ENCODE measurements at regions not wholly inside any gene's neighbourhood (a gene's known extent, or its start where the extent isn't known, plus 50 kb on each side); places are given as distances from the start of the nearest gene placed in this dataset.
"Not testable (repeated sequence)": the region's sequence is repeated elsewhere in the genome, so short reads cannot be mapped to it uniquely, and the experiment has no call there.

DNA sequence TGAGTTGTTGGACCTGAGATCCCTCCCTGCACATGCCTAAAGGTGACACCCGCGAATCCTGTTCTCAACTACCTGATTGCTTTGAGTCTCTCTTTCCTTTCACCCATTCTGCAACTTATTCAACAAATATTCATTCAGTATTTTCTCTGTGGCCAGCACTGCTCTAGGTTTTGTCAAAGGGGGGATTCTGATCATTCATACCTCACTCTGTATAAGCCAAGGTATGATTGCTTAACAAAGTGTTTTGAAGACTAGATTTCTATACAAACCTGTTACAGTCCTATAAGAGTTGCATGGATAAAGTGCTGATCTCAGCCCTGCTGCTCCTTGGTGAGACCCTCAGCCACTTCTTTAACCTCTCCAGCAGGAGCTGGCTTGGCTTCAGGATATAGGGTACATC lies 409.7 kb downstream of the KCNRG start:
- H3K4me1 ChIP-seq (ENCODE audit: control insufficient read depth, insufficient read depth, low read length, poor library complexity, severe bottlenecking): no peaks in the 10 kb centered on the region

DNA sequence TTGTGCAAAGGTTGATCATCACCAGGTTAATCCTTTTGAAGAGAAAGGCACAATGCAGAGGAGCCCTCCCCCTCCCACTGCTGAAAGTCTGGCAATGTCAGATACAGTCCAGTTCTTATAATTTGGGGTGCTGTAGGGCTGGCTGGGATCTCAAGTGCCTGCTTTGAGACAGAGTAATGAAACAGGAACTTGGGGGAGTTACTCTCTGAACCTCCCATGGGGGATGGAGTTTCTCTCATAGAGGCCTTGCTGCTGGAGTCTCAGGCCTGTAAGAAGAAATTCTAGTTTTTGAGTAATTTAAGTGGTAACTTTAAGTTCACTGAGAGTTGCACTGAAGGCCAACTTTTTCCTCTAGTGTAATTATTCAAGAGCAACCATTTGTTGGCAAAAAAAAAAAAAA lies 410.5 kb downstream of the KCNRG start:
- DNase-seq: no peak
- H3K9me3 ChIP-seq (ENCODE audit: control insufficient read depth, low read length): no peaks in the 10 kb centered on the region
- no peaks in the 10 kb centered on the region for H3K36me3 ChIP-seq (ENCODE audit: control insufficient read depth, insufficient read depth, low read length)
- H3K4me3 ChIP-seq (ENCODE audit: insufficient read depth, low read depth, low read length, poor library complexity, severe bottlenecking): no peak overlapping the region
- H3K27me3 ChIP-seq (replicated peaks; ENCODE audit: control insufficient read depth, insufficient read depth, low read length, poor library complexity, severe bottlenecking): no peaks in the 10 kb centered on the region
- no peaks in the 10 kb centered on the region for H3K4me1 ChIP-seq (ENCODE audit: control insufficient read depth, insufficient read depth, low read length, poor library complexity, severe bottlenecking)
- H3K27ac ChIP-seq (ENCODE audit: insufficient read depth, low read length, poor library complexity, severe bottlenecking): no peak overlapping the region

More for the DNA sequence above, 409.7 kb downstream of the KCNRG start:
- Histone ChIP-seq H3K27me3 (replicated peaks; ENCODE audit: control insufficient read depth, insufficient read depth, low read length, poor library complexity, severe bottlenecking) (no peaks in the 10 kb centered on the region), H3K4me3 (ENCODE audit: insufficient read depth, low read depth, low read length, poor library complexity, severe bottlenecking) (no peak overlapping the region), H3K36me3 (ENCODE audit: control insufficient read depth, insufficient read depth, low read length) (no peaks in the 10 kb centered on the region), H3K27ac (ENCODE audit: insufficient read depth, low read length, poor library complexity, severe bottlenecking) (no peak overlapping the region), H3K9me3 (ENCODE audit: control insufficient read depth, low read length) (no peaks in the 10 kb centered on the region)
- no peak for DNase-seq

DNA sequence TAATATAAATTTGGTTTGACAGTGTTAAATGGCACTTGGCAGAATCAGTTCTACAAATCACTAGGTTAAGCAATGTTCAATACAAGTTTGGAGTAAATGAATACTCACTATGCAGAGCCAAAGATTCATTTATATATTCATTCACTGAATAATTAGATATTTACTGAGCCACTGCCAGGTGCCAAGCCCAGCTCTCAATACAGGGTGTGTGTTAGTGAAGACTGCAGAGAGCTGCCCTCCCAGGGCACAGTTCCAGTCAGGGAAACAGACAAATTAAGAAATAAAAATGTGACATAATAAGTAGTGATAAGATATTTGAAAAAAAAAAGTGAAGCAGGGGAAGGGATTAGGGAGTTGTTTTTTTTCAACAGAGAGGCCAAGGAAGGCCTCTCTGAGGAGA lies 411.7 kb downstream of the KCNRG start:
- Histone ChIP-seq H3K4me1 (ENCODE audit: control insufficient read depth, insufficient read depth, low read length, poor library complexity, severe bottlenecking) (no peaks in the 10 kb centered on the region), H3K27me3 (replicated peaks; ENCODE audit: control insufficient read depth, insufficient read depth, low read length, poor library complexity, severe bottlenecking) (no peaks in the 10 kb centered on the region), H3K27ac (ENCODE audit: insufficient read depth, low read length, poor library complexity, severe bottlenecking) (no peak overlapping the region), H3K9me3 (ENCODE audit: control insufficient read depth, low read length) (no peaks in the 10 kb centered on the region), H3K36me3 (ENCODE audit: control insufficient read depth, insufficient read depth, low read length) (no peaks in the 10 kb centered on the region), H3K4me3 (ENCODE audit: insufficient read depth, low read depth, low read length, poor library complexity, severe bottlenecking) (no peak overlapping the region)
- no peak for DNase-seq

DNA sequence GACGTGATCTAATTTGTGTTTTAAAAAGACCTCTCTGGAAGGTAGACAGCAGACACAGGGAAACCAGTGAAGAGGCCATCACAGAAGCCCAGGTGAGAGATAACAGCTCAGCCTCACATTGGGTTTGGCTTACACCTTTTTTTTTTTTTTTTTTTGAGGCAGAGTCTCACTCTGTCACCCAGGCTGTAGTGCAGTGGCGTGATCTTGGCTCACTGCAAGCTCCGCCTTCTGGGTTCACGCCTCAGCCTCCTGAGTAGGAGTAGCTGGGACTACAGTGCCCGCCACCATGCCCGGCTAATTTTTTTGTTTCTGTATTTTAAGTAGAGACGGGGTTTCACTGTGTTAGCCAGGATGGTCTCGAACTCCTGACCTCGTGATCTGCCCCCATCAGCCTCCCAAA lies 412.3 kb downstream of the KCNRG start:
- H3K4me3 ChIP-seq (ENCODE audit: insufficient read depth, low read depth, low read length, poor library complexity, severe bottlenecking); DNase-seq; H3K27ac ChIP-seq (ENCODE audit: insufficient read depth, low read length, poor library complexity, severe bottlenecking); H3K27me3 ChIP-seq (replicated peaks; ENCODE audit: control insufficient read depth, insufficient read depth, low read length, poor library complexity, severe bottlenecking); H3K9me3 ChIP-seq (ENCODE audit: control insufficient read depth, low read length); H3K4me1 ChIP-seq (ENCODE audit: control insufficient read depth, insufficient read depth, low read length, poor library complexity, severe bottlenecking); H3K36me3 ChIP-seq (ENCODE audit: control insufficient read depth, insufficient read depth, low read length): not testable (repeated sequence)

DNA sequence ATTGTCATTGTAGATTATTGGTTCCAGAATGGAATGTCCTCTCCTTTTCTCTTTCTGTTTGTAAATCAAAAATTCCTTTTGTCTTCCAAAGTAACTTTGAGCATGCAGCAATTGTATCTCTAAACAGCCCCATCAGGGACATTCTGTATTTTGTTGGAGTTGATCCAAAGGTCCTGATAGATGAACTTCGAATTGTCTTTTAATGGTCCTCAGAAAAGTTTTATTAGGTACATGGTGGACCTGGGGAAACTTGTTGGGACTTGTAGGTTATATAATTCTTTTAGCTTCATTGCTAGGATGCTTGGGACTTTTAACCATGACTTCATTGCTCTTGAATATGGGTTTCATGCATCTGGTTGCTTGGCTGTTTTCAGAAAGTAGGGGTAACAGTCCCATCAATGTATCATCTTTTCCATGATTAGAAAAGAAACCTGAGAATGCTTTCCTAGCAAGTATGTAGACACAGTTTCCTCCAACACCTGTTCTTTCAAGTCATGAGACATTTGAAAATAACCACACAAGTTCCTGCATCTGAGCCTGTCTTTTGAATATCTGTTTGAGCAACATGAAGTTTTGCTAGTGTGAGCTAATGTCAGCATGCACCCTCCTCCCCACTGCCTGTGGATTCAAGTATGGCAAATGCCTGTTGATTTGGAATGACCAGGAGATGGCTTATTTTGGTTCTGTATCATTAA lies 413.1 kb downstream of the KCNRG start:
- no peaks in the 10 kb centered on the region for H3K27me3 ChIP-seq (replicated peaks; ENCODE audit: control insufficient read depth, insufficient read depth, low read length, poor library complexity, severe bottlenecking)
- no peak overlapping the region for H3K4me3 ChIP-seq (ENCODE audit: insufficient read depth, low read depth, low read length, poor library complexity, severe bottlenecking)
- H3K27ac ChIP-seq (ENCODE audit: insufficient read depth, low read length, poor library complexity, severe bottlenecking): no peak overlapping the region
- H3K9me3 ChIP-seq (ENCODE audit: control insufficient read depth, low read length): no peaks in the 10 kb centered on the region
- H3K4me1 ChIP-seq (ENCODE audit: control insufficient read depth, insufficient read depth, low read length, poor library complexity, severe bottlenecking): no peaks in the 10 kb centered on the region
- no peaks in the 10 kb centered on the region for H3K36me3 ChIP-seq (ENCODE audit: control insufficient read depth, insufficient read depth, low read length)
- DNase-seq: no peak

DNA sequence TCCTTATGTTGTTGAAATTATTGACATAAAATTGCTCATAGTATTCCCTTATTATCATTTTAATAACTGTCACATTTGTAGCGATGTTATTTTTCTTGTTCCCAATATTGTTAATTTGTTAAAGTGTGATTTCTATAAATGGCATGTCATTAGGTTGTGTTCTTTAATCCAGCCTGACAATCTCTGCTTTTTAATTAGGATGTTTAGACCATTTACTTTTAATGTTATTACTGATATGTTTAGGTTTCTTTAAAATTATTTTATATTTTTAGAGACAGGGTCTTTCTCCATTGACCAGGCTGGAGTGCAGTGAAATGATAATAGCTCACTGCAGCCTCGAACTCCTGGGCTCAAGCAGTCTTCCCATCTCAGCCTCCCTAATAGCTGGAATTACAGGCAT lies 408.5 kb downstream of the DLEU7 start:
- H3K4me1 ChIP-seq (ENCODE audit: control insufficient read depth, insufficient read depth, low read length, poor library complexity, severe bottlenecking): no peaks in the 10 kb centered on the region

DNA sequence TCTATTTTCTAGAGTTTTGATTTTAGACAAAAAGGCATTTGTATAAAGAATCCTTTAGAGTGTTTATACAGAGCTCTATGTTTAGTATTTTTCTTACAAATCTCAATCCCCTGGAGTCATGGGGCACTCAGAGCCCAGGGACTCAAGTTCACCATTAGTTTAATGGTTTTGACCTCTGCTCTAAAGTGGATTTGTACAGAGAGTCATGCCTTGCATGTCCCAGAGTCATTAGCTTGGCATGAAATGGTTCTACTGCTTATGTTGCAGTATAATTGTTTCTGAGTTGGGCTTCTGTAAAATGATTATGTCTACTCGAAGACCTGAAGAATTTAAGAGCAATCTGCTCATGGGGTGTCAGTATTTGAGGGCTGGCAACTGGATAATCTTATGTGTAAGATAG lies 406.2 kb downstream of the DLEU7 start:
- Histone ChIP-seq H3K27me3 (replicated peaks; ENCODE audit: control insufficient read depth, insufficient read depth, low read length, poor library complexity, severe bottlenecking) (no peaks in the 10 kb centered on the region), H3K27ac (ENCODE audit: insufficient read depth, low read length, poor library complexity, severe bottlenecking) (no peak overlapping the region), H3K4me3 (ENCODE audit: insufficient read depth, low read depth, low read length, poor library complexity, severe bottlenecking) (no peak overlapping the region), H3K4me1 (ENCODE audit: control insufficient read depth, insufficient read depth, low read length, poor library complexity, severe bottlenecking) (no peaks in the 10 kb centered on the region), H3K36me3 (ENCODE audit: control insufficient read depth, insufficient read depth, low read length) (no peaks in the 10 kb centered on the region), H3K9me3 (ENCODE audit: control insufficient read depth, low read length) (no peaks in the 10 kb centered on the region)
- no peak for DNase-seq

More for the DNA sequence above, 408.5 kb downstream of the DLEU7 start:
- H3K9me3 ChIP-seq (ENCODE audit: control insufficient read depth, low read length): no peaks in the 10 kb centered on the region
- no peaks in the 10 kb centered on the region for H3K27me3 ChIP-seq (replicated peaks; ENCODE audit: control insufficient read depth, insufficient read depth, low read length, poor library complexity, severe bottlenecking)
- H3K27ac ChIP-seq (ENCODE audit: insufficient read depth, low read length, poor library complexity, severe bottlenecking): no peak overlapping the region
- no peaks in the 10 kb centered on the region for H3K36me3 ChIP-seq (ENCODE audit: control insufficient read depth, insufficient read depth, low read length)
- H3K4me3 ChIP-seq (ENCODE audit: insufficient read depth, low read depth, low read length, poor library complexity, severe bottlenecking): no peak overlapping the region
- DNase-seq: no peak

DNA sequence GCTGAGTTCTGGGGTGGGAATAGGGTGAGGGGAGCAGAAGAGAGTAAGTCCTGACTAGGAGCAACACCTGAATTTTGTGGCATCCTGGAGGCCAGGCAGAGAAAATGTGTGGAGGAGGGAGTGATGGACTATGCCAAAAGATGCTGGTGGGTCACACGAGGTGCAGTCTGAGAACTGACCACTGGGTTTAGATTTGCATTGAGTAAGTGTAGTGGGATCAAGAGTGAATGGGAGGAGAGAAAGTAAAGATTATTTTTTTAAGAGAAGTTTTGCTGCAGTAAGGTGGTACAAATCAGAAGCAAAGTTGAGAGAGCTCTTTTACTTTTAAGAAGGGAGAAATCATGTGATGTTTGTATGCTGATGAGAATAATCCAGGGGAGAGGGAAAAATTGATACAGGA lies 405.1 kb downstream of the DLEU7 start:
- Histone ChIP-seq H3K4me1 (ENCODE audit: control insufficient read depth, insufficient read depth, low read length, poor library complexity, severe bottlenecking) (no peaks in the 10 kb centered on the region), H3K27me3 (replicated peaks; ENCODE audit: control insufficient read depth, insufficient read depth, low read length, poor library complexity, severe bottlenecking) (no peaks in the 10 kb centered on the region), H3K27ac (ENCODE audit: insufficient read depth, low read length, poor library complexity, severe bottlenecking) (no peak overlapping the region), H3K9me3 (ENCODE audit: control insufficient read depth, low read length) (no peaks in the 10 kb centered on the region), H3K4me3 (ENCODE audit: insufficient read depth, low read depth, low read length, poor library complexity, severe bottlenecking) (no peak overlapping the region), H3K36me3 (ENCODE audit: control insufficient read depth, insufficient read depth, low read length) (no peaks in the 10 kb centered on the region)
- DNase-seq: no peak

DNA sequence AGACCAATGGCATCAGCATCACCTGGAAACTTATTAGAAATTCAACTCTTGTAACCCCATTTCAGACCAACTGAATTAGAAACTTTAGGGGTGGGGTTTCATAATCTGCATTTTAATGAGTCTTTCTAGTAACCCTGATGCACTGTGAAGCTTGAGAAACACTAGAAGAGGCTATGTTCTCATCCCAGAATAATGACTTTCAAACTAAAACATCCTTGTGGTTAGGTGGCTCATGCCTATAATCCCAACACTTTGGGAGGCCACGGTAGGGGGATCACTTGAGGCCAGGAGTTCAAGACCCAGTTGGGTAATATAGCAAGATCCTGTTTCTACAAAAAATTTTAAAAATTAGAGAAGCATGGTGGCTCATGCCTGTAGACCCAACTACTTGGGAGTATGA lies 402.4 kb downstream of the DLEU7 start:
- Histone ChIP-seq H3K27me3 (replicated peaks; ENCODE audit: control insufficient read depth, insufficient read depth, low read length, poor library complexity, severe bottlenecking) (no peaks in the 10 kb centered on the region), H3K27ac (ENCODE audit: insufficient read depth, low read length, poor library complexity, severe bottlenecking) (no peak overlapping the region), H3K4me3 (ENCODE audit: insufficient read depth, low read depth, low read length, poor library complexity, severe bottlenecking) (no peak overlapping the region), H3K36me3 (ENCODE audit: control insufficient read depth, insufficient read depth, low read length) (no peaks in the 10 kb centered on the region), H3K9me3 (ENCODE audit: control insufficient read depth, low read length) (no peaks in the 10 kb centered on the region), H3K4me1 (ENCODE audit: control insufficient read depth, insufficient read depth, low read length, poor library complexity, severe bottlenecking) (no peaks in the 10 kb centered on the region)
- DNase-seq: no peak

DNA sequence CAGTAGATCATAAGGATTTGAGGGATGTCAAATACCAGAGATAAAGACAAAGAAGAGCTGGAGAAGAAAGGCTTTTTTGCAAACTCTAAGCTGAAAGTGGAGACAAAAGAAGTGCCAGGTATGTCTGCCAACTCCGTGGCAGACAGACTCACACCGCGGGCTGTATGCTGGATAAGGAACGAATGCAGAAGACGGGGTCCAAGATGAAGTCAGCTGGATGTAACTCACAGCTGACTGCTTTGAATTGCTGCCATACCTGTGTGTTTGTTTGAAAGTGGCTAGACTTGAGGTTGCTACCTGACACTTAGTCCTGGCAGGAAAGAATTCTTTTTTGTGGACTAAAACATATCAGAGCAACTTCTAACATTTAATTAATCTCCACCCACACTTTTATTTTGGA lies 398.8 kb downstream of the DLEU7 start:
- no peak for DNase-seq
- Histone ChIP-seq H3K4me1 (ENCODE audit: control insufficient read depth, insufficient read depth, low read length, poor library complexity, severe bottlenecking) (no peaks in the 10 kb centered on the region), H3K9me3 (ENCODE audit: control insufficient read depth, low read length) (no peaks in the 10 kb centered on the region), H3K36me3 (ENCODE audit: control insufficient read depth, insufficient read depth, low read length) (no peaks in the 10 kb centered on the region), H3K27ac (ENCODE audit: insufficient read depth, low read length, poor library complexity, severe bottlenecking) (no peak overlapping the region), H3K27me3 (replicated peaks; ENCODE audit: control insufficient read depth, insufficient read depth, low read length, poor library complexity, severe bottlenecking) (no peaks in the 10 kb centered on the region), H3K4me3 (ENCODE audit: insufficient read depth, low read depth, low read length, poor library complexity, severe bottlenecking) (no peak overlapping the region)

Measured in effector memory CD4-positive, alpha-beta T cell (primary cell).